NCI-H2227 (cell line): ENCODE measurements at regions not wholly inside any gene's neighbourhood (a gene's known extent, or its start where the extent isn't known, plus 50 kb on each side); places are given as distances from the start of the nearest gene placed in this dataset.

Experiments used
- DNase-seq: peaks from one replicate; lab custom pipeline; 2025; ENCODE audit not compliant: unreplicated experiment; lab: John Stamatoyannopoulos, UW

DNA sequence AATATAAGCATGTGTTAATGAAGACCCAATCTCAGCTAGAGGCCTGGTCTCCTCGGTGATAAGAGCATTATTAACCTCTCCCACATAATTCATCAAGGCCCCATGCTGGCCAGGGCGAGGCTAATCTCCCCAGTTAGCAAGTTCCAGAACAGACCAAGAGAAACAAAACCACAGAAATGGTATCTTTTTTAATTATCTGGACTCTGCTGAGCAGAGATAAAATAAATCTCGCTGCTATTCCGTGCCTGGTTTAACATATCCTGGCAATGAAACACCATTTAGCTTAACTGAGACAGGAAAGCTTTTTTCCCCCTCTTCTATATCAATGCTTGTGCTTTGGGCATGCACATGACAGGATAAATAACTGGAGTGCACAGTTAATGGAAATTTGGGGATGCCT lies 72.5 kb upstream of the ARHGEF3 start:
- DNase-seq, result no peak

DNA sequence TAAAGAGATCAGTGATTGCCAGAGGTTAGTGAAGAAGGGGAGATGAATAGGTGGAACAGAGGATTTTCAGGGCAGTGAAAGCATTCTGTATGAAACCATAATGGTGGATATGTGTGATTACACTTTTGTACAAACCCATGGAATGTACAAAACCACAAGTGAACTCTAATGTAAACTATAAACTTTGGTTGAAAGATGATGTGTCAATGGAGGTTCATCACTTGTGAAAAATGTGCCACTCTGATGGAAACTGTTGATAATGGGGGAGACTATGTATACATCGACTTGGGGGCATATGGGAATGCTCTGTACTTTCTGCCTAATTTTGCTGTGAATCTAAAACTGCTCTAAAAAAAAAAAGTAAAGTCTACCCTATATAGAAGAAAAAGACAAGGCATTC lies 68.7 kb upstream of the ARHGEF3 start:
- DNase-seq, result no peak

DNA sequence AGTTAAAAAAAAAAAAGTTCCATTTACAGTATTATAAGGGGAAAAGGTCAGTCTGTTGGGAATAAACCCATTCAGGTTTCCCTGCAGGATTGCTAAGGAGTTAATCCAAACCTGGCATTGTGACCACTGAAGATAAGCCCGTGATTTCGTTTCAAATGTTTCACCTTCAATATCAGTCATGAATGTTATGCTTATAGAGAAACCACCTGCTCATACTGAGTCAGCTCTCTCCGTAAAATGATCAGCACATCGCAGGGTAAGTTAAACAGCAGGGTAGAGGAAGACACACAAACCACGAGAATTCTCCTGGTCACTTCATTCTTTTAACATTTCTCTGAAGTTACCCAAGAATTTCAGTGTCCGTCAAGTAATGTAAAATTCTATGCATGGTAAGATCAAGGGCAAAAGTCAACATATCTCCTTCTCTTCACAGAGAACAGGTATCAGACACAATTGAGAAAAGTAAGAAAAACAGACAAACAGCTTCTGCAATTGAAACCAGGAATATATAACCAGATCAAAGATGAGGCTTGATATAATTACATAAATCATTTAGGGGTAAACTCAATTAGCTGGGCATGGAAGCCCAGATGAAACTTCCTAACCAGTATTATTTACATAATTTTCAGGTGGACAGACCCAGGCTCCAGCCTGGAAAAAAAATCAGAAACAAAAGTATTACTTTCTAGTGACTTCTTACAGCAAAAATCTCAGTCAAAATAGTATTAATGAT lies 67.6 kb upstream of the ARHGEF3 start:
- DNase-seq, result no peak

DNA sequence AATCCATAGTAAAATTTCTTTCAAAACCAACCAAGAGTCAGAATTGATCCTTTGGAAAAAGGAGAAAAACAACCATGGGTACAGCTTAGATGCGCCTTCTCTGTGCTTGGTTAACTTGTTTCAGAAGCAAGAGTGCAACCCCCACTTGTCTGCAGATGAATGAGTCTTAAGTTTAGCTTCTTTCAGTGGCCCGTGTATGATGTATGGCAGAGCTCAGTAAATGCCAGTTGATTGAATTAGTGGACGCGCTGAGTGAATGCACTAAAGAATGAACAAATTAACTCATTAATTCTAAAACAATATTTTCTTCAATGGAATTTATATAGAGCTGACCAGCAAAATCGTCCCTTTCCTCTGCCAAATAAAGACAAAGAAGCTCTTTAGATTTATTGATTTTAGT lies 67.0 kb upstream of the ARHGEF3 start:
- no peak for DNase-seq

DNA sequence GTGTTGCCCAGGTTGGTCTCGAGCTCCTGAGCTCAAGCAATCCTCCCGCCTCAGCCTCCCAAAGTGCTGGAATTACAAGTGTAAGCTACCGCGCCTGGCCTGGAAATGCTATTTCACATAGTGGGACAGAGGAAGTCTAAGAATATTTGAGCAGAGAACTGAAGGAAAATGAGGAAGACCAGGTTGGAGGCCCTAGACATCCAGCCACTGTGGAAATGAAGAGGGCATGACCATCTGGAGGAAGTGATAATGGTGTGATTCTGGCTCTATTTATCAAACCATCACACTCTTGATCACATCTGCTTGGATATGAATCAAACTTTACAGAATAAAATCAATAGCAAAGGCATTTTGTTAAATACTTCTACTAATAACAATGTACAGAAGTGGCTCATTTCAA lies 65.9 kb upstream of the ARHGEF3 start:
- DNase-seq, result no peak

DNA sequence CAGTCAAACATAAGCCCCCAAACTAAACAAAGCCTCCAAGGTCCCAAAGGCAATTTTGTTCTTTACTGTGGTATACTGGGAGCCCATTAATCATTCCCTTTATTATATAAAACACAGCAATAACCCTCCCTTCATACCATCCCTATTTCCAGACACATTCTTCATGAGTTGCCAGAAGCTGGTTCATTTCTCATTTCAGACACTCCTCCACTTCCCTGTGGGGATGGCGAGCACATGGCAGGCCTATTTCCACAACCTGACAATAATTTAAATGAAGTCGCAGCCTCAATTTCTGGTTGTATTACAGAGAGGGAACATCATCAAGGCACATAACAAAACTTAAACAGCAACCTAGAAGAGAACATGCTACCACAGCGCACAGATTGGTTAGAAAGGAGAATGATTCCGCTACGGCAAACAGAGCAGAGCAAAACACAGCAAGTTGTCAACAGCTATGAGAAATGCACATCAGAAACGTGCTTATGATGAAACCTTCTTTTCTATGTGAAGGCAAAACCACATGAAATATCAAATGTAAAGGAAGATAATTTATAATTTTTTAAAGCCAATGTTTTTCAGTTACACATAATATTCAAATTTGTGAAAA lies 63.3 kb upstream of the ARHGEF3 start:
- no peak for DNase-seq

DNA sequence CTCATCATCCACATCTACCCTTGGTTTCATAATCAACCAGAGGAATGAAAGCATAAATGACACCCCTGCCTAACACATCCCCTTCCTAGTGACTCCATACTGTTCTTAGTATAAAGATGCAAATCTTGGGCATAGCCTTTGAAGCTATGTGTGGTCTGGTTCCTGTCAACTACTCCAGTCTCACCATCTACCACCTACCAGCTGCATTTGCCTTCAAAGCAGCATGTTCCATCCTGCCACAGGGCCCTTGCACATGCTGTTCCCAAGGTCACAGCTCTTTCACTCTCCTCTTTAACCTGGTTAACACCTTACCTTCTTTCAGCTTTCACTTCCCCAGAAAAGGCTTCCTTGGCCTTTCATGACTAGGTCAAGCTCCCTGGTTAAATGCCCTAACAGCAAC lies 62.3 kb upstream of the ARHGEF3 start:
- no peak for DNase-seq

DNA sequence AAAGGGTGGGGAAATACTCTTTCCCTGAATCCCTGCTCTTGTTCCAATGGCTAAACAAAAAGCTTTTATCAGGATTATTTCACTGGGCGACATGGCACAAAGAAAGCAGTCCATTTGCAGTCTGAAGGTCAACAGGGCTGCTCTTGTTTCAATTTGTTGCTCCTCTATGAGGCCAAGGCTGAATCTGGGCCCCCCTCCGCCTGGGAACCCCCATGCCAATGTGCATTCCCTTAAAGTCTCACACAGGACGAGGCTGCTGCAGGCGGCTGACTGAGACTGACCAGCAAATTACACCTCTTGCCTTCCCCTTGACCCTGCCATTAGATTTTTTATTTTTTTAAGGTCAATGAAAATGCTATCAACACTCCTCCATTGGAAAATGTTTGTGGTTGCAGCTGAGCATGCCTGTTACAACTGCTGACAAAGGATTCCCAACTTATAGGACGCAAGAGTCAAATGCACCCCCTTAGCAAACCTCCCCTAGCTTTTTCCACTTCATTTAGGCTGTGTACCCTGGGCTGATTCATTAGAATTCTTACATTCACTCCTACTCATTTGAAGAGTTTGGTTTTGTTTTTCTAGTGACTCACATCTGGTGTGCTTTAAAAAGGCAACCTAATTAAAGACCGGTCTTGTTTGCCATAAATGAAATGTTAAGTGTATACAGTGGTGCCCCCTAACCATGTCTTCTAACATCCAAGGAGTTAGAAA lies 60.8 kb upstream of the ARHGEF3 start:
- no peak for DNase-seq

DNA sequence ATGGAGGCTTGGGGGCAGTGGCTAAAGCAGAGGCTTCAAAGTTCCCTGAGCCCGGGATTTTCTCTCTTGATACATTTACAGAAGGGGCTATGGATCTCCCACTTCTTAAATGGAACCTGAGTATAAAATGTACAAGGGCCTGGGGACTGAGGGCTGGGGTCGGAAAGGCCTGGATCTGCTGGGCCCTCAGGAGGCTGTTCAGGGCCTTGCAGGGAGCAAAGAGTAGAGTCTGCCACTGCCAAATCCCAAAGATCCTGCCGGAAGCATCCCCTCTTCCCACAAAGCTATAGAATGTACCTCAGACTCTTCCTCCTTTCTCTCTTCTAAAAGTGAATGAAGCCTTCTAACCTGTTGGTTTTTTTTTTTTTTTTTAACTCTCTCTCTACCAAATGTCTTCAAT lies 59.8 kb upstream of the ARHGEF3 start:
- no peak for DNase-seq

DNA sequence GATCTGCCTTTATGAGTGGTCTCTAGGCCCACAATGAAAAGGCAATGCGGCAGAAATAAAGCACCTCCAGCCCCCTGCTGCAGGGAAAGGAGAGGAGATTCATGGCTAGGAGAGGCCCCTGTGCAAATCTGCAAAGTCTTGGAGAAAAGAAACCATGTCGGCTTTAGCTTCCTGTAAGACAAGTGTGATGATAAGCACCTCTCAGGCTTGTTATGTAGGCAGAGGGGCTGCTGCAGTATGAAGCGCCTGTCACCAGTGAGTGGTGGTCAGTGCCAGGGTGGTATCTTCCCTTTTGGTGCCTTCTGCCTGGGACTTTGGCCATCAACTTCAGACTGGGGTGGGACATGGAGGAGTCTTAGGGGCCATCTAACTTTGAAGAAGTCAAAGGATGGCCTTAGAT lies 59.2 kb upstream of the ARHGEF3 start:
- DNase-seq, result no peak

DNA sequence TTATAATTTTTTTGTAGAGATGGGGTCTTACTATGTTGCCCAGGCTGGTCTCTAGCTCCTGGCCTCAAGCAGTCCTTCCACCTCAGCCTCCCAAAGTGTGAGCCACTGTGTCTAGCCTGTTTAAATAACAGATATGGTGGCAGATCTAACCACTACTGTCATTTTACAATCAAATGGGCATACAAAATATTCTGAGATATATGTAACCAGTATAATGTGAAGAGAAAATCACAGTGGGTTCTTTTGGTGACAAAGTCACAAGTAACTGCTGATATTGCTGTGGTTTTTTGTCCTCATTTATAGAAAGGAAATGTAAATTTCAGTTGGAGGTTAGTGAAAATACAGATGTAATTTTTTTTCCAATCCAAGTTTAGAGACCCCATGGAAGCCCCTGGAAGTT lies 58.6 kb upstream of the ARHGEF3 start:
- no peak for DNase-seq

DNA sequence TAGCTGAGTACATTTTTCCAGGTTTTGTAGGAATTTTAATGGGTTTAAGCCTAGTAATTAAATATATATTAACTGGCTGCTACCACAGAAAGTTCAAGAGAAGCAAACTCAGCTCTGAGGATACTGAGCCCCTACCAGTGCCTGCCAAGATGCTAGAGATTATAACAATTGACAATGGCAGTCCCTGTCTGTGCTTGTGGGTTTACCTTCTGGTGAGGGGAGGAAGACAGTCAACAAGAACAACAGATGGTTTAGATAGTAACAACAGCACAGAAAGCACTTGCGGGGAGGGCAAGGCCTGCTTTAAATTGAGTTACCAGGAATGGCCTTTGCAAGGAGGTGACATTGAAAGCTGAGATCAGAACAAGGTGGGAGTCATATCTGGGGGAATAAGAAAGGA lies 56.6 kb upstream of the ARHGEF3 start:
- DNase-seq, result no peak

DNA sequence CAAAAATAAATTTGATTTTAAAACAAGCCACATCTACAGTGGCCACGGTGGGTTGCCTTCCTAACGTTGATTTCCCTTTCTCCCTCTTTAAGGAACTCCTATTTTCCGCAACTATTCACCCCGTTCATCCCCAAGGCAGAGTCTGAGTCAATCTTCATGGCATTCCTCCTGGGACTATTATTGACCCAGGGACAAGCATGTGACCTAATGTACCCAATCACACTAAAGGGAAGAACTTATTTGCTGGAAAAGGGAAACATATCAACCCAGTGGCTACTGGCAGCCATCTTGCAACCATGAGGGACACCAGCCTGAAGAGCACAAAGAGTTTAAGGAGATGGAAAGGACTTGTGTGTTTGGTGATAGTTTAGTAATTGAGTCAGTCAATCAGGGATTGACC lies 55.4 kb upstream of the ARHGEF3 start:
- DNase-seq, result no peak

DNA sequence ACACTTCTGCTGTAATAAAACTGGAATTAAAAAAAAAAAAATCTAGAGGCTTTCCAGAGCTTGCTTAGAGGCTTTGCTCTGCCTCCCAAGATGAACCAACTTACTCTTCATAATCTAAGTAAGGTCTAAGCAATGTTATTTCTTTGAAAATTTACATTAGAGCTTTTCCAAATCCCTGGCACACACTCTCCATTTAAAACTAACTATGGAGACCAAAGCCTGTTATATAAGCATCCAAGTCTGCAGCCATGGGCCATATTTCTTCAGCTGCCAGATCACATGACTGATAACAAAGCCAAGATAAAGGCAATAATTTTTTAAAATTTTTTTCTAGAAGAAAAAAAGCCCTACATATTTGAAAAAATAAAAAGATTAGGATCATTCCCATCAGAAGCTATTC lies 55.0 kb upstream of the ARHGEF3 start:
- no peak for DNase-seq

DNA sequence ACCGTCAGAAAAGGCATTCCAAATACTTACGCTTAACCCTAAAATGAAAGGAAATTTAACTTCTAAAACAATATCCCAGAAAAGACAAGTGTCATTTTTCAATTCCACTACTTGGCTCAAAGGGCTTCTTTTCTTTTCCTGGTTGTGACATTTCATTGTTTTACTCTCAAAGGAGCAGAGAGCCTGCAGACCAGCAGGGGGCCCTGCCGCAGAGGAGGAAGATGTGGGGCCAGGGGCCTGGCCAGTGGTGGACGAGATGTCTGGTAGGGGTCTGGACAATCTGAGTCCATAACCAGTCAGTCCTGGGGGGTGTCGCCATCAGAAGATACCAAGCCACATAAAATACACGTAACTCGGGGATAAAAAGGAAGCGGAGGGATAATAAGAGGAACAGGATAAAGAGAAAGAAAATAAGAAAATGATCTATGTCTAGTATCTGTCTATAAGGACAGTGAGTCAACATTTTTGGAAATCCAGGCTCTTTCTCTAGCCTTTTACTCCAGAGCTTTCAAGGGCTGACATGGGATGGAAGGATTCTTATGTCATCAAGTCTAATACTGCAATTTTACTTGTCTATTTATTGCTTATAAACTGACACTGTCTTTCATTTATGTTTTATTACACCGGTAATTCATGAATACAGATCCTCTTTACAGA lies 54.2 kb upstream of the ARHGEF3 start:
- DNase-seq, result peak; percentile 3

DNA sequence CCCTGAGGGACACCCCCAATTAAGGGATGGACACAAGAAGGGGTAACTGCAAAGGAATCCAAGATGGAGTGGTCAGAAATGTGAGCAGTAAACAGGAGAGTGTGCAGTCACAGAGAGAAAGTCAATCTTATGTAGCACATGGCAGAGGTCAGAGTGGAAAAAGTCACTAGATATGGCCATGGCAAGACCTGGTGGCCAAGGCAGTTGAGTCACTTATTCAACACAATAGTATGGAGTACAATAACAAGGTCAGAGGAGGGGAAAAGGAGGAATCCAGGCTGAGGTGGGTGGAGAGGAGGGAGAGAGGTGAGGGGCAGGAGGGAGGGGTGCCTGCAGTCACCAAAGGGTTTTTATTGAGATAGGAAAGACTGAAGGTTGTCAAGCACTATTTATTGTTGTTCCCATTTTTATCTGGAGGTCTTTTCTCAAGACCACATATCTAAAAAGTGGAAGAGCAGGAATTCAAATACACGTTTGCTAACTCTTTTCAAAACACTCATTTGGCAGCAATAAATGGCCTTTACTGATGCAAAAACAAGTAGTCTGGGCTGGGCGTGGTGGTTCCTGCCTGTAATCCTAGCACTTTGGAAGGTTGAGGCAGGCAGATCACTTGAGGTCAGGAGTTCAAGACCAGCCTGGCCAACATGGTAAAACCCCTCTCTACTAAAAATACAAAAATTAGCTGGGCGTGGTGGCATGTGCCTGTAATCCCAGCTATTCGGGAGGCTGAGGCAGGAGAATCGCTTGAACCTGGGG lies 53.3 kb upstream of the ARHGEF3 start:
- no peak for DNase-seq

DNA sequence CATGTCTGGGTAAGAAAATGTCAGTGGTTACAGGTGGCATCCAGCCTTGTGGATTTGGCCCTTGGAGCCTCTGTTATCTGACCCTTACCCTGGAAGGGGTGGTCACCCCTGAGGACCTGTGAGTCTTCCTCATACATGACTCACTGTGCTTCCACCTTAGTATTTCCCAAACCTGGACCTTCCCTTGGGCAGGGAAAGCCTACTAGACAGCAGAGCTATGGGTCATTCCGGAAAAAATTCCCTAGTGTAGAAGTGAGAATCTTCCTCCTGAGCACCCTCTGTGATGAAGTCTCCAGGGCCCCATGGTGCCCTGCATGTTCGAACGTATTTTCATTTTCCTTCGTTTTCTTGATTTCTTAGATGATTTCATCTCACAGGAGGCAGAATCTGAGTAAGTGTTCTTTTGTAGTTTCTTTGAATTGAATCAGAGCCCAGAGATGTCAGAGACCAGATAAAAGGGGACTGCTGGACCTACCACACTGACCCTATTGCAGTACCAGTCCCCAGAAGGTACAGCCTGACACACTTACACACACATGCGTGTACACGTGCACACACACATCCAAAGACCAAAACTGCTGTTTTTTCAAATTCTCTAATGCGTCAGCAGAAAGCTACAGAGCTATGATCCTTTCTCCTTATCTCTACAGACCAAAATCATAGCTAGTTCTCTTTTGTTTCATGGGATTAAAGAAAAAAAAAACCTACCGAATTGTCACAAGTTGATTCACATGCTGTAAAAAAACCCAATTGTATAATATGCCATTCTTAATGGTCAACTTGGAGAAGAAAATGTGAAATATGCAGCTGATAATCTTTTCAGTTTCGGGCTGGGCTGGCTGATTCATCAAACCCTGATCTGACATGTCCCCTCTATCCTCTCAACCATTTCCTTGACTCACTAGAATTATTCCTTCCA lies 50.5 kb upstream of the ARHGEF3 start:
- DNase-seq, result no peak
